ENCODE measurements at regions not wholly inside any gene's neighbourhood (a gene's known extent, or its start where the extent isn't known, plus 50 kb on each side); places are given as distances from the start of the nearest gene placed in this dataset.
"Not testable (repeated sequence)": the region's sequence is repeated elsewhere in the genome, so short reads cannot be mapped to it uniquely, and the experiment has no call there.

DNA sequence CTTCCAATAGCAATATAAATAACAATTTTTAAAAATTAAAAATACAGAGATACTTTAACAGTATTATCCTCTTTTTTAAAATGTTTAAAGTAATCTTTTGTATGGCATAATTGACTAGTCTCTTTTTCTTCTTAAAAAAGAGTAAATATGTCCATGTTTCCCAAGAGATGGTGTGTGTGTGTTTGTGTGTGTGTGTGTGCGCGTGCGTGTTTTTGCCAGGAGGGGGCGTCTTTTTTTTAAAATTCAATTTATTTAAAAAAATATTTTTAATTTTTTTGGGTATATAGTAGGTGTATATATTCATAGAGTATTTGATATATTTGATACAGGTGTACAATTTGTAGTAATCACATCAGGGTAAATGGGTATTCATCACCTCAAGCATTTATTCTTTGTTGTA lies 1073.7 kb downstream of the PCDH7 start:
- DNase-seq (ENCODE audit: insufficient read length) (no peak), FAIRE-seq (no peak)
- TF ChIP-seq TAF1 (IDR thresholded peaks at IDR 0.05; ENCODE audit: borderline replicate concordance, low read depth, low read length): no peak
- no peak for TF ChIP-seq POLR2AphosphoS5 (IDR thresholded peaks at IDR 0.05; ENCODE audit: low read depth, low read length)
- no peak for TF ChIP-seq POLR2A (IDR thresholded peaks at IDR 0.05; ENCODE audit: low read depth, low read length)

DNA sequence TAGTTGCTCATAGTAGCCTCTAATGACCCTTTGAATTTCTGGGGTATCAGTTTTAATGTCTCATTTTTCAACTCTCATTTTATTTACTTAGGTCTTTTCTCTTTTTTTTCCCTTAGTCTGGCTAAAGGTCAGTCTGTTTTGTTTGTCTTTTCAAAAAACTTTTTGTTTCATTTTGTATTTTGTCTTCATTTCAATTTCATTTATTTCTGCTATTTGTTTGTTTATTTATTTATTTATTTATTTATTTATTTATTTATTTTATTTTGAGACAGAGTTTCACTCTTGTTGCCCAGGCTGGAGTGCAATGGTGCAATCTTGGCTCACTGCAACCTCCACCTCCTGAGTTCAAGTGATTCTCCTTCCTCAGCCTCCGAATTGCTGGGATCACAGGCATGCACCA lies 1076.9 kb downstream of the PCDH7 start:
- not testable (repeated sequence) for DNase-seq (ENCODE audit: insufficient read length); FAIRE-seq

DNA sequence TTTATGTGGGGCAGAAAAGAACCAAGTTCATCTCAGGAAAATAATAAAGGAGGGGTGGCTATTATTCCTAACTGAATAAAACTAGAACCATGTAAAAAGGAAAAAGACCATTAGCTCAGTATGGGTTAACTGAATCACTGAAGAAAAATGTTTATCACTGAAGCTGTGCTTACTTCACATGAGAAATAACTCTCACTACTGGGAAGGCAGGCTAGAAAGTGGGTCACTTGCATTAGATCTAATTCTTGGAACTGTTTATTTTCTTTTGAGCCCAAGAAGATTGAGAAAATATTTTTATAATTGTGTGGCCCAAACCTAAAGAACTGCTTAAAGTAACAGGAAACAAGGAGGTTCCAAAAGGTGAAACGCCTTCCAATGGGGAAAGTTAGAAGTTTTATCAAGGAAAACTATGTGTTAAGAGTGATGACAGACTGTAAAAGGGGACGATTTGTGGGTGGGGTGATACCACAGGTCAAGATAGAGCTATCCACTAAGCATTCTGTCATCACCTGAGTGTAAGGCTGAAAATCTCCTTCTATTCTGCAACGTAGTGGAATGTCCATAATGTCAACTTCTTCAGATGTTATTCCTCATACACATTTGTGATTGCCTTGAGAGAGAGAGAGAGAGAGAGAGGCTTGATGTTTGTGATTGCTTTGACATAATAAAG lies 1083.5 kb downstream of the PCDH7 start:
- FAIRE-seq (no peak), DNase-seq (ENCODE audit: insufficient read length) (no peak)
- no peak for TF ChIP-seq POLR2AphosphoS5 (IDR thresholded peaks at IDR 0.05; ENCODE audit: low read depth, low read length)
- TF ChIP-seq POLR2A (IDR thresholded peaks at IDR 0.05; ENCODE audit: low read depth, low read length): no peak
- TF ChIP-seq TAF1 (IDR thresholded peaks at IDR 0.05; ENCODE audit: borderline replicate concordance, low read depth, low read length): no peak

DNA sequence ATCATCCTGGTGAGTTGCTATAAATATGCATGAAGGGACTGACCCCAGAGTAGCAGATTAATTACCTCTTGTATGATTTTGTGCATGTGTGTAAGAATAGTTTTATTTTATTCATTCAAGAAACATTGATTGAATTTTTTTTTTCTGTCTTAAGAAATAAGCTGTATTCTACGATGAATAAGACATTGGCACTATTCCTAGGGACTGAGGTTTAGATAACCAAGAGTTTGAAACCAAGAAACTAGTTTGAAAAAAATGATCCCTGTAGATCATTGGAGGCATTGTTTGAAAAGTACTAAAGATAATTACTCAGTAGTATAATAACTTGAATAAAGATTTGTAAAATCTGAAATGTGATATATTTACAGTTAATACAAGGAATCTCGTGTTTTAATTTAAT lies 1086.9 kb downstream of the PCDH7 start:
- DNase-seq (ENCODE audit: insufficient read length) (no peak), FAIRE-seq (no peak)
- TF ChIP-seq POLR2A (IDR thresholded peaks at IDR 0.05; ENCODE audit: low read depth, low read length): no peak
- no peak for TF ChIP-seq TAF1 (IDR thresholded peaks at IDR 0.05; ENCODE audit: borderline replicate concordance, low read depth, low read length)
- TF ChIP-seq POLR2AphosphoS5 (IDR thresholded peaks at IDR 0.05; ENCODE audit: low read depth, low read length): no peak

DNA sequence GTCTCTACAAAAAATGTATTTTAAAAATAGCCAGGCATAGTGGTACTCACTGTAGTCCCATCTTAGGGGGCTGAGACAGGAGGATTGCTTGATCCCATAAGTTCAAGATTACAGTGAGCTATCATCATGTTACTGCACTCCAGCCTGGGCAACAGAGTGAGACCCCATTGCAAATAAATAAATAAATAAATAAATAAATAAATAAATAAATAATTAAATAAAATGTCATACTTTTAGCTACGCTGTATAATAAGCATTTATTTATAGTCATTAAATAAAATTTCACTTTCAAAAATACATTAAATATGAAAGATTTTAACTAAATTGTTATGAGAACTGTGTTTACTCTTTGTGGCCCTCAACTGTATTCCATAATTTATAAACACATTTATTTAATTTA lies 1124.2 kb downstream of the PCDH7 start:
- DNase-seq (ENCODE audit: insufficient read length) (no peak), FAIRE-seq (no peak)
- TF ChIP-seq POLR2A (IDR thresholded peaks at IDR 0.05; ENCODE audit: low read depth, low read length) (no peak), TAF1 (IDR thresholded peaks at IDR 0.05; ENCODE audit: borderline replicate concordance, low read depth, low read length) (no peak)

DNA sequence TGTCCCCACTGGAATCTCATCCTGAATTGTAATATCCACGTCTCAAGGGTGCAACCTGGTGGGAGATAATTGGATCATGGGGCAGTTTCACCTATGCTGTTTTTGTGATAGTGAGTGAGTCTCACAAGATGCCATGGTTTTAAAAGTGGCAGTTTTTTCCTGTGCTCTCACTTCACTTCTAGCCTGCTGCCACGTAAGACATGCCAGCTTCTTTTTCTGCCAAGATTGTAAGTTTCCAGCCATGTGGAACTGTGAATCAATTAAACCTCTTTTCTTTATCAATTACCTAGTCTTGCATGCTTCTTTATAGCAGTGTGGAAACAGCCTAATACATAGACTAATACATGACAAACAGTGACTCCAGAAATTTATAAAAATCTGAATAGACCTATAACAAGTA lies 1131.8 kb downstream of the PCDH7 start:
- no peak for TF ChIP-seq POLR2A (IDR thresholded peaks at IDR 0.05; ENCODE audit: low read depth, low read length)
- no peak for TF ChIP-seq TAF1 (IDR thresholded peaks at IDR 0.05; ENCODE audit: borderline replicate concordance, low read depth, low read length)
- TF ChIP-seq POLR2AphosphoS5 (IDR thresholded peaks at IDR 0.05; ENCODE audit: low read depth, low read length): no peak
- DNase-seq (ENCODE audit: insufficient read length): no peak
- FAIRE-seq: no peak

DNA sequence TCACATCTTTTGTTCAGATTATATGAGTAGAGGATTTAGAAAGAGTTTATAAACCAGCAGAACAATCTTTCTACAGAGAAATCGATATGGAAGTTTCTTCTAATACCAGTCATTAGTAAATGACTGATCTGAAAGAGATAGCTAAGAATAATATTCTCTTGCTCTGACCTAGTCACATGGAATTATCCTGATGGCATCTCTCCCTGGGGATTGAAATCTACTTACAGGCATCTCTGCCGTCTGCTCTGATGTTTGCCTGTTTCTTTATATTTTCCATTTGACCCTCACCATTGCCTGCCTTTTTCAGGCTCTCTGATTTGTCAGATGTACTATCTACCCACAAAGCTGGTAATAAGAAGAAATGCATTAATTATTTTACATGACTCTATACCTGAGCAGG lies 1157.3 kb downstream of the PCDH7 start:
- no peak for FAIRE-seq
- TF ChIP-seq POLR2AphosphoS5 (IDR thresholded peaks at IDR 0.05; ENCODE audit: low read depth, low read length): no peak
- TF ChIP-seq TAF1 (IDR thresholded peaks at IDR 0.05; ENCODE audit: borderline replicate concordance, low read depth, low read length): no peak
- TF ChIP-seq POLR2A (IDR thresholded peaks at IDR 0.05; ENCODE audit: low read depth, low read length): no peak
- no peak for DNase-seq (ENCODE audit: insufficient read length)

DNA sequence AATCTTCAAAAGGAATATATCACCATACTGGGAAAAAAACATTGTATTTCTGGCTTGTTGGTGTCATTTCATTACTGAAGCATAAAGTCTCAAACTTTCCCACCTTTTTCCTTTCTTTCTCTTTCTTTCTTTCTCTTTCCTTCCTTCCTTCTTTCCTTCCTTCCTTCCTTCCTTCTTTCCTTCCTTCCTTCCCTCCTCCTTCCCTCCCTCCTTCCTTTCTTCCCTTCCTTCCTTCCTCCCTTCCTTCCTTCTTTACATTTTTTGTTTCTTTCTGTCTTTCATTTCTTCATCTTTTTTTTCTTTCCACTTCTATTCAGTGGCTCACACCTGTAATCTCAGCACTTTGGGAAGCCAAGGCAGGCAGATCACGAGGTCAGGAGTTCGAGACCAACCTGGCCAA lies 1160.7 kb downstream of the PCDH7 start:
- DNase-seq (ENCODE audit: insufficient read length); FAIRE-seq: not testable (repeated sequence)

DNA sequence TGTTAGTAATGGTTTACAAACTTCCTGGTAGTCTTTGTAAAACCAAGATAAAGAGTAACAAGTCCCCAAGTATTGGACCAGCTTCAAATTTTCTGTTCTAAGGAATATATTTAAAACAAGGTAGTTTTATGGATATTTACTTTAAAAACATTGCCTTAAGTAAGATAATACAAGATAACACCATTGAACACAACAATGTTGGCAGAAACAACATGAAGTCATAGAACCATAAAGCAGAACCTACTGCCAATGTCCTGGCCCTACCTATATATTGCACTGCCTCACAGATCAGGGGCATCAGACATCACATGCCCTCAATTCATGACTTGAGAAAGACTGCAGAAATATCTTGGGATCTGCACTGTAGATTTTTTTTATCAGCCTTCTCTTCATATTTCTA lies 1176.2 kb downstream of the PCDH7 start:
- DNase-seq (ENCODE audit: insufficient read length): no peak

DNA sequence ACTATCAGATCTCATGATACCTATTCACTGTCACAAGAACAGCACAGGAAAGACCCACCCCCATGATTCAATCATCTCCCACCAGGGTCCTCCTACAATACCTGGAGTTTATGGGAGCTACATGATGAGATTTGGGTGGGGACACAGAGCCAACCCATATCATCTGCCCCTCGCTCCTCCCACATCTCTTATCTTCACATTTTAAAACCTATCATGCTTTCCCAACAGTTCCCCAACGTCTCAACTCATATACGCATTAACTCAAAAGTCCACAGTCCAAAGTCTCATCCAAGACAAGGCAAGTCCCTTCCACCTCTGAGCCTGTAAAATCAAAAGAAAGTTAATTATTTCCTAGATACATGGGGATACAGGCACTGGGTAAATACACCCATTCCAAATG lies 1185.2 kb downstream of the PCDH7 start:
- DNase-seq (ENCODE audit: insufficient read length) (no peak), FAIRE-seq (no peak)
- no peak for TF ChIP-seq TAF1 (IDR thresholded peaks at IDR 0.05; ENCODE audit: borderline replicate concordance, low read depth, low read length)
- TF ChIP-seq POLR2AphosphoS5 (IDR thresholded peaks at IDR 0.05; ENCODE audit: low read depth, low read length): no peak
- no peak for TF ChIP-seq POLR2A (IDR thresholded peaks at IDR 0.05; ENCODE audit: low read depth, low read length)

More for the DNA sequence above, 1176.2 kb downstream of the PCDH7 start:
- no peak for TF ChIP-seq TAF1 (IDR thresholded peaks at IDR 0.05; ENCODE audit: borderline replicate concordance, low read depth, low read length)
- no peak for TF ChIP-seq POLR2AphosphoS5 (IDR thresholded peaks at IDR 0.05; ENCODE audit: low read depth, low read length)
- TF ChIP-seq POLR2A (IDR thresholded peaks at IDR 0.05; ENCODE audit: low read depth, low read length): no peak
- FAIRE-seq: no peak

DNA sequence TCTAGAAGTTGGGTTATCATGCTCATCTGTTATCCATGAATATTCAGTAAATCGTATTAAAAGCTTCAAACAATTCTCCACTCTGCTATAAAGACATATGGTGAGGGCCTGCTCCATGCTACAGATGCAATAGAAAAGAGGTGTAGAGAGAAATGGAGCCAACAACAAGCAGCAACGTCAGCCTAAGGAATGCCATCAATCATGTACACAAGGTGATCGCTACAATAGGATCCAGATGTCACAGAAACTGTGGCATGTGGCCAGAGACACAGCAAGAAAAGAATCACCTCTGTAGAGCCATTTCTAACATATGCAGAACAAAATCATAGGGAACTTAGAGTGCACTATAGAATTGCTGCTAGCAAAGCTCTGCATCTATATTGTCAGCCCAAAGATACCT lies 1188.1 kb downstream of the PCDH7 start:
- DNase-seq (ENCODE audit: insufficient read length): no peak
- FAIRE-seq: no peak
- TF ChIP-seq POLR2AphosphoS5 (IDR thresholded peaks at IDR 0.05; ENCODE audit: low read depth, low read length): no peak
- no peak for TF ChIP-seq POLR2A (IDR thresholded peaks at IDR 0.05; ENCODE audit: low read depth, low read length)
- no peak for TF ChIP-seq TAF1 (IDR thresholded peaks at IDR 0.05; ENCODE audit: borderline replicate concordance, low read depth, low read length)

DNA sequence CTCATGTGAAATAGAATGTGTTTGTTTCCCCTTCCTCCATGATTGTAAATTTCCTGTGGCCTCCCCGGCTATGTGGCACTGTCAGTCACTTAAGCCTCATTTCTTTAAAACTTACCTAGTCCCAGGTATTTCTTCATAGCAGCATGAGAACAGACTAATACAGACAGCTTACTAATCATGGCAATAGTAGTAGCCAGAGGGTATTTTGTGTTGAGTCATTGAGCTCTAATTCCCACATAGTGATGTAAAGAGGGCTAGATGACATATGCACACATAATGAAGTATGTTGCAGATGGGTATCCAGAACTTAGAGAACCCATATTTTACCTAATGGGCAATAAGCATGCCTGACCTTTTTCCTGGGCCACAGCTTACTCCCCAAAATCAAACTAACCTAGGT lies 1197.2 kb downstream of the PCDH7 start:
- DNase-seq (ENCODE audit: insufficient read length) (no peak), FAIRE-seq (no peak)
- TF ChIP-seq POLR2A (IDR thresholded peaks at IDR 0.05; ENCODE audit: low read depth, low read length): no peak
- TF ChIP-seq POLR2AphosphoS5 (IDR thresholded peaks at IDR 0.05; ENCODE audit: low read depth, low read length): no peak
- no peak for TF ChIP-seq TAF1 (IDR thresholded peaks at IDR 0.05; ENCODE audit: borderline replicate concordance, low read depth, low read length)

DNA sequence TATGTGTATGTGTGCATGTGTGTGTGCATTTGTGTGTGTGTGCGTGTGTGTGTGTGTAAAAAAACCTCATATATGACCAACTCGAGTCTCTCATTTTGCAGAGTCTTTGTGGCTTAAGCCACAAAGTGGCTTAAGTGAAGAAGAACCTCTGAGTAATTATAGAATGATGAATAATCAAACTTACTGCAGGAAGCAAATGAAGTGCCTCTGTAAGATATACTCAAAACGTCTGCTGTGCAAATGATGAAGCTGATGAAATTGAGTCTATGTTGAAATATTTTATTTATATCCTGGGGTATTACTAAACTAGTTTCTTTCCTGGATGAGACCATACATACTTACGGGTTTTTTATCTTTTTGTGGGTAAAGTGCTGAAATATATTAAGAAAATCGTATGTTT lies 1198.7 kb downstream of the PCDH7 start:
- no peak for DNase-seq (ENCODE audit: insufficient read length)
- FAIRE-seq: no peak
- TF ChIP-seq TAF1 (IDR thresholded peaks at IDR 0.05; ENCODE audit: borderline replicate concordance, low read depth, low read length): no peak
- no peak for TF ChIP-seq POLR2A (IDR thresholded peaks at IDR 0.05; ENCODE audit: low read depth, low read length)
- TF ChIP-seq POLR2AphosphoS5 (IDR thresholded peaks at IDR 0.05; ENCODE audit: low read depth, low read length): no peak
